Ecto neural progenitor cell (in vitro differentiated cells): ENCODE measurements at regions not wholly inside any gene's neighbourhood (a gene's known extent, or its start where the extent isn't known, plus 50 kb on each side); places are given as distances from the start of the nearest gene placed in this dataset.

Experiments
- DNase-seq: peaks from one replicate; pipeline ENCODE4 v3.0.0-alpha.2; 2018; ENCODE audit warnings: low spot score

DNA sequence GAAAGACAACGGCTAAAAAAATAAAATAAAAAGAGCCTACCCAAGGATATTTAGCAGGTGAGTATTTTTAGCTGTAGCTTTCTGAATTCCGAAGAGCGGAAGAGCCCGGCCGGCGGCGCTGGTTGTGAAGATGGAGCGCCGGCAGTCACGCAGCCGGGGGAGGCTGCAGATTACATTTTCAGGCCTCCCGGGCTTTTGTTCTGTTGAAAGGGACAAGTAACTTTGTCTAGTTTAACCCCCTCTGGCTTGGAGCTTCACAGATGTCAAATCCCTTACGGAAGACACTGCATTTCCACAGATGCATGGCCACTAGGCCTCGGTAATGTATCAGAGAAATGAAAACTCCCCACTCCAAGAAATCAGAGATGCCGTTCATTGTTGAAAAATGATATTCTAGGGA is 497.6 kb upstream of the MKI67 start:
- DNase-seq: no peak

DNA sequence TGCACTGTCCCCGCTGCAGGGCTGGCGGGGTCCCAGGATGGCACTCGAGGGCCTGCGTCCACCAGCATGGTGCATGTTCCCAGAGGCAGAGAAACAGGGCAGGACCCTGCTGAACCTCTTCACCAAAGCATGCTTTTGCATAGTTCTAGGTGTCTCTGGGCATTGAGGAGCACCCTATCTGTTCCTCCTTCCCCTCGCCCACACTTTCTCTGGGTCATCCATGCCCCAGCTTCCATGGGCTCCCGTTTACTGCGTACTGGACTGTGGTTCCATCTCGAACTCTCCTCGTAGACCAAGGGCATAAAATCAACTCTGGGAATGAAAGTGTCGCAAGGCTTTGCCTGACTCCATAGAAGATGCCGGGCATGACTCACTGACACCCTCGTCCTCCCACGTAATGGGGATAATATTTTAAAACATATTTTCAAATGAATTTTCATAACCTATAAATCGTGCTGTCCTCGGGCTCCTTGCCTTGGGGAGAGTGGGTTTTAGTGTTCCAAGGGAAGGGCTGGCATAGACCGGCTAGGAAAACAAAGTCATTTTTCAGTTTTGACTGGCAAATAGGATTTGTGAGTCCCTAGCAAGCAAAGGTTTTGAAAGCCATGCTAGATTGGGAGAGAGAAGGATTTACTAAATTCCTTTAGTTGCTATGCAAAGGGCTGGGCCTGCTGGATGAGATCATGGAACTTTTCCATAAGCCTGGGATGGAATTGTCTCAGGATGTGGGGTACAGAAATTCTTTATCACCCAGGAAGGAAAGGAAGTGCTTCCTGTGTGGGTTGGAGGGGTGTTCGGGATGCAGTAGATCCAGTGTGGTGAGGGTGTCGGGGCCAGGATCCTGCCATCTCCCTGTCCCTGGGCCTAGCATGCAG is 498.7 kb upstream of the MKI67 start:
- no peak for DNase-seq

DNA sequence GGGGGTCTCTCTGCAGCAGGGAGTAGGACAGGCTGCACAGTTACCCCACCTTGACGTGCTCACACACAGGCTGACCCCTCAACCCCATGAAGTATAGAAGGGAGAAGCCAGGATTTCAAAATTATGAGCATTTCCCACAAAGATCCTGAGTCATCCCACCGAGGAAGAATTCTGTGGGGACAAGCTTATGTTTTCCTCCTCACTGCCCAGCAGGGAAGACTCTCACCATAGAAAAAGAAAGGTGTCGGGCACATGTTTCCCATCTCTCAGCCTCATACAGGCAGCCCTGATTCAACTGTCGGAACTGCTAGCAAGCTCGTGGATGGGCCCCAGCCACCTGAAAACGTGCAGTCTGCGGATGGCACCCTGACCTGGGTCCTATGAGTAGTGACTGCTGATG is 499.7 kb upstream of the MKI67 start:
- no peak for DNase-seq

DNA sequence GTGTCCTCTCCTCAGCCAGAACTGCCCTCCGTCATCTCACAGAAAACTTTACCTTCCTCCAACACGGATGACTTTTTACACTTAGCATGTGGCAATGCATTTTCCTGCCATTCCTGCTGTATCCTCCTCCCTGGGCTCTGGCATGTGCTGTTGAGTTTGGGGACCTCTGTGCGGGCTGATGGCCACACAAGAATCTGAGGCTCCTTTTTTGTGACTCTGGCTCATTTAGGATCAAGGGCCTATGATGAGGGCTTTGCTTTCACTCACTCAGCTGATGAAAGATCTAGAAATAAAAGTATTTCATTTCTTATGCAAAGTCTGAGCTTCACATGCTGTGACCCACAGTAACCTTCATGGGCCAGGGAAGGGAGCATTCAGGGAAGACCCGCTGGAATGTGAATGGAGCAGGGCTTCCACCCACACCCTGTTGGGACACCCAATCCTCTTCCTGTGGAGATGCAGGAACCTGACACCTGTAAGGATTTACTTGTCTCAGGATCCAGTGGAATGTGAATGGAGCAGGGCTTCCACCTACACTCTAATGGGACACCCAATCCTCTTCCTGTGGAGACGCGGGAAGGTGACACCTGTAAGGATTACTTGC is 500.3 kb upstream of the MKI67 start:
- DNase-seq: no peak

DNA sequence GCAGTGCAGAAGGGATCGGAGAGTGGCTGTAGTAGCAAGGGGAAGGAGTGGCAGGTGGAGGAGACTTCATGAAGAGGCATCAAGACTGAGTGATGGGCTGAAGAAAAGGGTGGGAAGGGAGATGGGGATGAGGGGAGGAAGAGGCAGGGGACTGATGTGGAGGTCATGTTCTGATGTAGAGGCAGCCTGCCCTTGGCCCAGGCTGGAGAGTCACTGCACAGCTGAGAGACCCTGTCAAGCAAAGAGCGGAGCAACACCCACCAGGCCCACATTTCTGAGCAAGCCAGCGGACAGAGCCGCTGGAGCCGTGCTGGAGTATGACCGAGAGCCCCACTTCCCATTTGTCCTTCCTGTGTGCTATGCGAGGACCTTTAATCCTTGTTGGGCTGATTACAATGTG is 501.6 kb upstream of the MKI67 start:
- no peak for DNase-seq

DNA sequence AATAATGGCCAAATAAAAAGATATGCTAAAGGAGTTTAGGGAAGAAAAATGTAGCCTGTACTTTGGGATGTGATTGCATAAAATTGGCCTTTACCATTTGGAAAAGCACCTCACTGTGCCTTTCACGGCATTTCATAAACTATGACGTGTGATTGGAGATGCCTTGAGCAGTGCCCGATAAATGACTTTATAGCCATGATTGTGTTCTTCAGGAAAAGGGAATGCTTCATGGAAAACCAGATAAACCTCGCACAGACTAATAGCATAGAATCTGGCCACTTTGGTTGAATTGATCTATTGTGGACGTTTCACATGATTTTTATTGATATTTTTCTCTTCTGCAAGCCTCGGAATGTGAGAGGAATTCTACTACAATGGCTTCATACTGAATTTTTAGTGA is 502.0 kb upstream of the MKI67 start:
- no peak for DNase-seq

DNA sequence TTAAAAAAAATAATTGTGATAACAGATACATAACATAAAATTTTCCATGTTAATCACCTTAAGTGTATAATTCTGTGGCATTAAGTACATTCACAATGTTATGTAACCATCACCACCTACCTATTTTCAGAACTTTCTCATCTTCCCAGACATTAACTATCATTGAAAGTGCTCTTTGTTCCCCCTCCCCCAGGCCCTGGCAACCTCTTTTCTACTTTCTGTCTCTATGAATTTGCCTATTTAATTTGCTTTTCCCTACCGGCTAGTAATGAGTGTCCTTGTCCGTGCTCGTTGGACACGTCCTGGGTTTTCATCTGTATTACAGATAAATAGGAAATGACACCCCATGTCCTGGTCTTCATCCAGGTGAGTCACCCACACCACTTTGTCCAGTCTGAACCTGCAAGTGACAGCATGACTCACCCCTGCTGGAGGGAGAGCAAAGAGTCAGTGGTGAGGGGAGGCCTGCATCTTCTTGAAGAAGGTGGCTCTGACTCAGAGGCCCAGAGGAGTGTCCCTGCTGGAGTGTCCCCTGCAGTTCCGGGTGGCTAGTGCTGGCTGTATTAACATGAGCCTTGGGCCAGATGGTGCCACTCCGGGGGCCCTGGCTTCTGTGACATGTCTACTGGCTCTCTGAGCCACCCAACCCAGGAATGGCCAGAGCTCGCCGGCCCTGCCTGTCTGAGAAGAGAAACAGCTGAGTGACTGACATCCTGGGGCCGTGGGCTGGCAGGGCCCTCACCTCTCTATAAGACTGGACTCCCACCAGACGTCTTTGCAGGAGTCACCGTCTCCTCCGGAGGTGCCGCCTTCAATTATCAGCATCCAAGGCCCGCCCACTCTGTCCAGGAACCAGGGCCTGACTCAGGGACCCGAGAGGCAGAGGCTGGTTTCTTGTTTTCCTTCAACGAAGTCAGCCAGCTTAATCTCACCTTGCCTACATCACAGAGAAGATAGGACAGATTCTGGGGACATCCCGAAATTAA is 503.2 kb upstream of the MKI67 start:
- DNase-seq: no peak

DNA sequence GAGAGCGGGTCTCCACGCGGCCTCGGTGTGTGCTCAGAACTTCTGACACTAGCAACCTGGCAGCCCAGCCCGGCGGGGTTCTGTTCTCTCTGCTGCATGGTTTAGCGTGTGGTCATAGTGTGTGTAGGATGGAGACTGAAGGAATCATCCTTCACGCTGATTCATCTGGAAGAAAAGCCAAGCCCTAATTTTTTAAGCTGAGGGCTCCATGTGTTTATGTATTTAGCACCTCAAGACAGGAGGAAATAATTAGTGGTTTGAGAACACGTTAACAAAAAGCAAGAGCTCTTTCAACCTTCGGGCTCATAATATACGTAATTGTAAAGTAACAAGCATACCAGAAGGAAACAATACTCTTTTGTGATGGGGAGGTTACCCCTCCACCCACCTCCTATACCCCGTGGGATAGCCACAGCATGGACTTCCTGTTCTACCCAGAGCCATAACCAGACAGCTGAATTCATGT is 504.6 kb upstream of the MKI67 start:
- DNase-seq: no peak

DNA sequence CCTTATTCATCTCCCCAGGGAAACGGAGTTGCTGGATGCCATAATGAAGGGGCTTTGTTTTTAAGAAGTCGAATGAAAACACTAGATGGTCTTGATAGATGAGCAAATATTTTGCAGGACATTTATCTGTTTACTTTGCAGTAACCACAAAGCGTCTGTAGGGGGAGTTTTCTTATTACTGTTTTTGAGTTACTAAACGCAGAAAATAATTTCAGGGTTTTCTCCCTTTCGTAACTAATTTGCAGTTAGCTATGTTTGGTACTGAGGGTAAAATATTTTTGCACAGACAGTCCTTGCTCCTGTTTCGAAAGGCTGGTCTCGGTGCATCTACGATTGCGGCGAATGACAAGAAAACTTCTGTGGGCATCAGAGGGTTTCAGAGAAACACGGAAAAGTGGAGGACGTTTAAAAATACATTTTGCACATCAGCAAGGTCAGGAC is 505.6 kb upstream of the MKI67 start:
- DNase-seq: no peak

DNA sequence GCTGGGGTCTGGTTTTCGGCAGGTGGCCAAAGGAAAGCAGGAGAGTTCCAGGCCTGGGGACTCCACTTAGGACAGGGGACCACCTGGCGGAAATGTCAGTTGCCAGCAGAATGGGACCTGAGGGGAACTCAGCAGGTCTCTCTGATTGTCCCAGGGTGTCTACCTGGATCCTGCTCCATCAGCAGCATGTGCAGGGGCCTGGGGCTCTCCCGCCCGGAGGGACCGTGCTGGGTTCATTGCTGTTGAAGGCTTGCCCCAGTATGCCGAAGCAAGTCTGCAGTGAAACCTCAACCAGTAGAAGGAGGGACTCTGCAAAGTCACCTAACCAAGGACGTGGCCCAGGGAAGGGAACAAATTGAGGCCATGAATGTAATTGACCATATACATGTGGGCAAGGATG is 506.5 kb upstream of the MKI67 start:
- DNase-seq: no peak

DNA sequence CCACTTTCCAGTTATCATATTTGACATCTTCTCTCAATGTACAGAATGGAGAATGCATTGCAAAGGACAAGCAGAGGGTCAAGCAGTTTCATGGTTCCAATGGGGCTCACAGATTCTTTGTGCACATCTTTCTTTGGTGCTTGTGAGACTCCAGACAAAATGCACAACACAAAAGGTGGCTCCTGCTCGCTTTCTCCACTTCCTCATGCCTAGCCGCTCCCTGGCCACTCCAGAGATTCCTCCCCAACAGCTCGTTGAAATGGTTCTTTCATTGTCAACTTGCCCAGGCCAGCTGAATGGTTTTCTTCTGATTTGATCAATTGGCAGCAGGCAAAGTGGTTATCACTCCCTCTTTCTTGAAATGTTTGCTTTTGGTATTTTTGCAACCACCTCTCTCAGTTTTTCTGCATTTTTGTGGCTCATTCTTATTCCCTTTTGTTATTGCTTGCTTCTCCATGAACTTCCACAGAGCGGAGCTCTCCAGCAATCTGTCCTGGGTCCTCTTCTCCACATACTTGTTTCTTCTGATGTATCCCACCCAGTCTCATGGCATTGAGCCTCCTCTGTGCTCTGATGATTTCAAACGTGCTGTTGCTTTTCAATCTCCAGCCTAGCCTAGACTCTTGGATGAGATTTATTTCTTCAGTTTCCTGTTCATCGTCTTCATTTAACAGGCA is 507.8 kb upstream of the MKI67 start:
- no peak for DNase-seq

DNA sequence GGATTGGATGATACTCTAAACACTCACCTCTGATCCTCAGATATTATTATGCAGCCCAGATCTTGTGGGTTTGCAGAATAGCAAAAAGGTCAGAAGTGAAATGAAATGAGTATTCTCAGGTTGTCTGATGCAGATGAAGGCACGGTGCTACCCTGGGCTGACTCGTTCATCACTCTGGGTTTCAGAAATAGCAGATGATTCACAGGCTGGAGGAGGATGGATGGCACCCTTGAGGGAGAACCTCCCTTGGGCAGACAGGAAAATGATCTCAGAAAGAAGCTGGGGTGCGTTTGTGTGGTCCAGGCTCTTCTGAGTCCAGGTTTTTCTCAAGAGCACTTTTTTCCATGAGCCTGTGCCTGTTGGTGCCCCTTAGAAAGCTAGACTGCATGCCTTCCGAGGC is 515.8 kb upstream of the MKI67 start:
- DNase-seq: no peak

DNA sequence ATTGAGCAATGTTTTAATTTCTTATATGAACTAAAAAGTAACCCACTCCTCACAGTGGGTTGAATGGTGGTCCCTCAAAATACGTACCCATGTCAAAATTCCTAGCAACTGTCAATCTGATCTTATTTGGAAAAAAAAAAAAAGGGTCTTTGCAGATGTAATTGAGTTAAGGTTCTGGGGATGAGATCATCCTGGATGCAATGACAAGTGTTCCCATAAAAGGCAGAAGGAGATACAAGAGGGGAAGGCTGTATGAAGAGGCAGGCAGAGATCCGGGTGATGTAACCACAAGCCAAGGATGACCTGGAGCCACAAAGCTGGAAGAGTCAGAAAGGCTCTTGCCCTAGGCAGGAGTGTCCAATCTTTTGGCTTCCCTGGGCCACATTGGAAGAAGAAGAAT is 516.3 kb upstream of the MKI67 start:
- no peak for DNase-seq

DNA sequence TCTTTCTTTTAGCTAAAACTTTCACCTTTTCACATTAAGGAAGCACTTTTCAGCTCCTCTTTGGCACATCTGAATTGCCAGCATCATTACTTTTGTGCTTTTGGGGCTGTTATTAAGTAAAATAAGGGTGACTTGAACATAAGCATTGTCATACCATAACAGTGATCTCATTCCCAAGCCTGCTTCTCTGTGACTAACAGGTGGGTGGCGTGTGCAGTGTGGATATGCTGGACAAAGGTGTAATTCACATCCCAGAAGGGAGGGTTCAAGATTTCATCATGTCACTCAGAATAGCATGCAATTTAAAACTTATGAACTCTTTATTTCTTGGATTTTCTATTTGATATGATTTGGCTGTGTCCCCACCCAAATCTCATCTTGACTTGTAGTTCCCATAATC is 517.4 kb upstream of the MKI67 start:
- DNase-seq: no peak

DNA sequence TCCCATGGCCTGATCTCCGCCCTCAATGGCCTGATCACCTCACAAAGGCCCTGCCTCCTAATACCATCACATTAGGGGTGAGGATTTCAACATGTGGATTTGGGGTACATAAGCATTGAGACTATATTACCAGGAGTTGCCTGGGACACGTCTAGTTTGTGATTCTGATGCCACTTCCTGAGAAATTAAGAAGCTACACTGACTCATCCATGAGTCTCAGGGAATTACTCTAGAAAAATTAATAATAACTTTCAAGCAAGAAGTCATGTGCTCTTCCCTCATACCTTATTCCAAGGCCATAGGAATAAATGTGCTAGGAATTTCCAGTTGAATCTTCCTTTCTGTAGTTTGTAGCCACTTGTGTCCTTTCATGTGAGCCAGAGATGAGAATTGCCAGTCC is 519.3 kb upstream of the MKI67 start:
- no peak for DNase-seq

DNA sequence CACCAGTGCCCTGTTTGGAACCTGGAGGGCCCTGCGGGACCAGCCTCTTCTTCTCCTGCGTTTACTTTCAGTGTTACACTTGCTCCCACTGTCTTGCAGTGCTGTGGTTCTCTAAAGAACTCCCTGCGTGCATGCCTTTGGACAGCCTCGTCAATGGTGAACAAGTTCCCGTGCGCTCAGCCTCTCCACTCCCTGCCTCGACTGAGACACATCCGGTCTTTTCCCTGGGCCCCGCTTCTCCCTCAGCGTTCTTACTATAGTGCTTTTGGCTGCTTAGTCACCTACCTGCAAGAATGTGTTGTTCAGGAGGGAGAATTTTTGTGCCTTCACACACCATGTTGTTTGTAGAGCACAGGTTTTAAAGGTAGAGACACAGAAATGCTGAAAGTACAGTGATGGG is 520.7 kb upstream of the MKI67 start:
- DNase-seq: no peak

DNA sequence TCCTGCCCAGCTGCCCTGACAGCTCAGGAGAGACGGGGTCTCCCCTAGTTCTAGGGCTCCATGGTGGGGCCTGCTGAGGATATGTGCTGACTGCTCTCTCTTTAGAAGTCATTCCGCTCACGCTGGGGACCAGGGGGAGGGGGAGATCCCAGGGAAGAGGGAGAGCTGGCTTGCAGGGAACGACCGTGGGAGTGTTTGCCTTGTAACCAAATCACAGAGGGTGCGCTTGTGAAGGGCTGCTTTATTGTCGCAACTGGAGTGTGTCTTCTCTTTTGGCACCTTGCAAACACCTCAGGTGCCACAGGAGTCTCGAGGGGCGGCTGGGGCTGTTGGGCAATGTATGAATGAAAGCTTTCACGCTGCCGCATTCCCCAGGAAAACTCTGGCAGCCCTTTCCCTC is 531.3 kb upstream of the MKI67 start:
- DNase-seq: no peak

DNA sequence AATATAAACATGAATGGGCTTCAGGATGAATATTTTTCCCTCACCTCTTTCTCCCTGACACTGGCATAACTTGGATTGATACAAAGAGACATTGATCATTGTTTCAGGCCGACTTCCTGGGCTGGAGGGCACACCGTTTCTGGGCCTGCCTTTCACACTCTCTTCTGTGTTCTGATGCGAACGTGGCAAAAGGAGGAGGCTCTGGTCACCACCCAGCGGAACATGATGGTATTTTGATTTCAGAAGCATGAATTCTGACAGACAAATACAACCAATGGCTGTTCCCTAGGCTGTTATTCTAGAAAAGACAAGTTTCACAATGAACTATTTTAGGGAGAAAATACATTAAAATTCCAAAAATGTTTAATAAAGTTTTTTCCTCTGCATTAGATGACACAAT is 534.5 kb upstream of the MKI67 start:
- DNase-seq: no peak

DNA sequence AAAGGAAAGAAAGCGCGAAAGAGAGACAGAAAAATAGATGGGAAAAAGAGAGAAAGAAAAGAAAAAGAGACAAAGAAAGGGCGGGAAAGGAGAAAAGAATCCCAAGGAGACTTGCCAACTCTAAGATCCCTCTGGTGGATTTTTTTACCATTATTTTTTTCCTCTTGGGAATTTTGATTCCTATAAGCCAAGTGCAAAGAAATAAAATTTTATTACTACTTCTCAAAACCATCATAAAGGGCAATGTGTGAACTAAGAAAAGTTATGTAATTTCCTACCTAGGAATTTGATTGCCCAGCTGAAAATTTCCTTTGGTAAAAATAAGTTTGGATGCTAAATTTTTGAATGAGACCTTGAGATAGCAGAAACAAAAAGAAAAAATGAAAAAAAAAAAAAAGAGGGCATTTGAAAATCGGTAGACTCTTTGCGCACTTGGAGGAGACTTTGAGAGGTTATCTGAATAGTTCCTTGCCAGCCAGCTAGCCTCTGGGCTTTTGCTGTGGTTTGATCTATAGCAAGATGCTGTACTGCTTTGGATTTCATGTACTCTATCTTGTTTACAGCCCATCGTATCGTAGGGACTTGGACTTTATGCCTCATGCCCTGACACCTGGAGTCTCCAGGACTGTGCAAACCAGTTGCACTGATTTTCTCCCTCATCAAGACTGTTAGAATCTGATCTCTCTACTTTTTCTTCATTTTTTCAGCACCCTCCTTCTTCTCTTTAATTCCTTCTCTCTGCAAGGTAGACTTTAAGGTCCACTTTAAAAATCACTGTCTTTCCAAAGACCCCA is 535.4 kb upstream of the MKI67 start:
- DNase-seq: no peak

DNA sequence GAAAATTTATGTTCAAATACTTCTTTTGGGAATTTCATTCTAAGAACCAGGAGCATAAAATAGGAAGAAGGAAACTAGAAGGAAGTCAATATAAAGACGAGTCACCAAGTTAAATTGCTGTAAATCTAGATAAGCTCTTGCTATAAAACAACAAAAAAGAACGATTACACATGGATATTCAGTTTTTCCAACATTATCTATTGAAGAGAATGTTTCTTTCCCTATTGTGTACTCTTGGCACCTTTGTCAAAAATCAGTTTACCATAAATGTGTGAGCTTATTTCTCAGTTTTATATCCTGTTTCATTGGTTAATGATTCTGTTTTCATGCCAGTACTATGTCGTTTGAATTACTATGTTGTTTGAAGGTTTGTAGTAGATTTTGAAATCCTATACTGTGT is 536.3 kb upstream of the MKI67 start:
- no peak for DNase-seq

DNA sequence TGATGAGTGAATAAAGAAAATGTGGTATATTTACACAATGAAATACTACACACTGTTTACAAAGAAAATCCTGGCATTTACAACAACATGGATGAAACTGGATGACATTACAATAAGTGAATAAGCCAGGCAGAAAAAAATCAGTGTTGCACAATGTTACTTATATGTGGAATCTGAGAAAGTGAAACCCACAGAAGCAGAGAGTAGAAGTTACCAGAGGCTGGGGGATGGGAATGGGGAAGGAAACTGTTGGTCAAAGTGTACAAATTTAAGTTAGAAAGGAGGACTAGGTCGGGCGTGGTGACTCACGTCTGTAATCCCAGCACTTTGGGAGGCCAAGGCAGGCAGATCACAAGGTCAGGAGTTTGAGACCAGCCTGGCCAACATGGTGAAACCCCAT is 538.5 kb upstream of the MKI67 start:
- DNase-seq: no peak
